GM12872 (cell line): ENCODE measurements at regions not wholly inside any gene's neighbourhood (a gene's known extent, or its start where the extent isn't known, plus 50 kb on each side); places are given as distances from the start of the nearest gene placed in this dataset.

Experiments
- TF ChIP-seq, protein P1 (sequence below): IDR thresholded peaks from 3 replicates; pipeline ENCODE4 v1.5.1; 2011; ENCODE audit warnings: low read depth, mild to moderate bottlenecking, low read length, moderate library complexity; ENCODE audit not compliant: insufficient read depth

DNA sequence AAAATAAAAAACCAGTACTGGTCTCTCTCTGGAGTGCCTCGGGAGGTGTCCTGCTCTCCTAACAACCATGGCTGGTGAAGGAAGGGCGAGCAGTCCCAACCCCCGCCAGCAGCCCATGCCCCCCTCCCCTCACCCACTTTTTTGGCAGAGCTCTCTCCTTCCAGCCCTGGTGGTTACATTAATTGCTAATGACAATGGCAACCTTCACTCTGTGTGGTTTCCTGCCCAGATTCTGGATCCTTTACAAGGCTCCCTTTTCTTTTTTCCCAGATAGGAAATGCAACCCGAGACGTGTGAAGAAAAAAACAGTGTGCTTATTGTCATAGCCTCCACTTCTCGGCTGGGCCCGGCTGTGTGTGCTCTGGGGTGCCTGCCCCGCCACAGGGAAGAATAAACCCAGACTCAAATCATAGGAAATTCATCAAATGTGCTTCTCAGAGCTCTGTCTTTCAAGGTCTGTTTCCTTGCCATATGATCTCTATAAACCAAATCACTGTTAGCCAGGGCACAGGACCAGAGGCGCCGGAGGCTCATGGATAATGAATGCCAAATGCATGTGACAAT is 513.0 kb downstream of the SOX6 start:
- TF ChIP-seq, protein P1, sequence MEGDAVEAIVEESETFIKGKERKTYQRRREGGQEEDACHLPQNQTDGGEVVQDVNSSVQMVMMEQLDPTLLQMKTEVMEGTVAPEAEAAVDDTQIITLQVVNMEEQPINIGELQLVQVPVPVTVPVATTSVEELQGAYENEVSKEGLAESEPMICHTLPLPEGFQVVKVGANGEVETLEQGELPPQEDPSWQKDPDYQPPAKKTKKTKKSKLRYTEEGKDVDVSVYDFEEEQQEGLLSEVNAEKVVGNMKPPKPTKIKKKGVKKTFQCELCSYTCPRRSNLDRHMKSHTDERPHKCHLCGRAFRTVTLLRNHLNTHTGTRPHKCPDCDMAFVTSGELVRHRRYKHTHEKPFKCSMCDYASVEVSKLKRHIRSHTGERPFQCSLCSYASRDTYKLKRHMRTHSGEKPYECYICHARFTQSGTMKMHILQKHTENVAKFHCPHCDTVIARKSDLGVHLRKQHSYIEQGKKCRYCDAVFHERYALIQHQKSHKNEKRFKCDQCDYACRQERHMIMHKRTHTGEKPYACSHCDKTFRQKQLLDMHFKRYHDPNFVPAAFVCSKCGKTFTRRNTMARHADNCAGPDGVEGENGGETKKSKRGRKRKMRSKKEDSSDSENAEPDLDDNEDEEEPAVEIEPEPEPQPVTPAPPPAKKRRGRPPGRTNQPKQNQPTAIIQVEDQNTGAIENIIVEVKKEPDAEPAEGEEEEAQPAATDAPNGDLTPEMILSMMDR: no peak

DNA sequence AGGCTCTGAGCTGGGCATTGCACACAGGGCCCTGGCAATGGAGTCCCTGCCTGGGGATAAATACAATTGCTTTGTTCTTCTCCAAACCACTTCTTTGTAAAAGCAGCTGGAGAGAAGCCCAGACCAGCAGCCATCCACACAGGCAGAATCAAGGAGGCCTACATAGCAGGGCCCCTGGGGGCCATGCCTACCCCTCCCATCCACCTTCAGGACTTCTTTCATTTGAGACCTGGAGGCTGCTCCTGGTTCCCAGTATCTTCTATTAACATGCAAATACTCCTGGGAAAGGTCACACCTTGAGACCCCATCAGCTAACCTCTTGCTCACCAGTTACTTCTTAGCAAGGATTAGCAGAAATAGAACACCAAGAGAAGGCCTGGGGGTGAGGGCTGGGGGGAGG is 511.1 kb downstream of the SOX6 start:
- TF ChIP-seq, protein P1: no peak

DNA sequence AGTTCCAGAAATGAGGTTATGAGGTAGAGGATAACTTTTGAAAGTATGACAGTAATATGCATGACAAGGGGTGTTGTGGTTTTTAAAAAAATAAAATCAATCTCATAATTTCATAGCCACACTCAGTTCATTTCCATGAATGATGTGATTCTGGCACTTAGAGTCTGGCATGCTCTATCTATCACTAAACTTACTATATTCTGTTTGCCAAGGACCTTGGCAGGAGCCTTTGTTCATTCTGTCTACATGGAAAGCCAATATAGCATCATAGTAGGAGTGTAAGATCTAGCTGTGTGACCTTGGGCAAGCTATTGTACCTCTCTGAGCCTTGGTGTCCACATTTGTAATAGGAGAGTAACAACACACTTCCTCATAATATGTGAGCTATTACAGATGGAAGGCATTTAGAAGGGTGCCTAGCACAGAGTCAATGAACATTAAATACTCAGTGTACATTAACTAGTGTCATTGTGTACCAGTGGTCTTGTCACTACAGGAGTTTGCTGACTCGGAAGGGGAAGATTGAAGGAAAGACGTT is 507.6 kb downstream of the SOX6 start:
- TF ChIP-seq, protein P1: no peak

DNA sequence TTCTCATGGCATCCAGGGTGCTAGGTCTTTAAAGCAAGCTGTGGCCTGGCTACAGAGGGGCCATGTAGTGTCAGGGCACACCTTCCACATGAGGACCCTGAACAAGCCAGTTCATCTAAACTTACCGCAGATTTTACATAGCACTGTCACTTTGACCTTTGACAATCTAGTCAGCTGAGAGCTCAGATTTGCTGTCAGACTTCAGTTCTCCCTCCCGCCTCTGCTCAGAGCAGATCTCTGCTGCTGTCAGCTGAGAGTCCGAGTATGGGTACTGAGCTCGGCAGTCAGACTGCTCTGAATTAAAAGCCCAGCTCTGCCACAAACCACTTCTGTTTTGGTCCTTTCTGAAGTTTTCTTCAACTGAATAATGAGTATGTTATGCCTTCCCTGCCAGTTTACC is 507.1 kb downstream of the SOX6 start:
- TF ChIP-seq, protein P1: no peak

DNA sequence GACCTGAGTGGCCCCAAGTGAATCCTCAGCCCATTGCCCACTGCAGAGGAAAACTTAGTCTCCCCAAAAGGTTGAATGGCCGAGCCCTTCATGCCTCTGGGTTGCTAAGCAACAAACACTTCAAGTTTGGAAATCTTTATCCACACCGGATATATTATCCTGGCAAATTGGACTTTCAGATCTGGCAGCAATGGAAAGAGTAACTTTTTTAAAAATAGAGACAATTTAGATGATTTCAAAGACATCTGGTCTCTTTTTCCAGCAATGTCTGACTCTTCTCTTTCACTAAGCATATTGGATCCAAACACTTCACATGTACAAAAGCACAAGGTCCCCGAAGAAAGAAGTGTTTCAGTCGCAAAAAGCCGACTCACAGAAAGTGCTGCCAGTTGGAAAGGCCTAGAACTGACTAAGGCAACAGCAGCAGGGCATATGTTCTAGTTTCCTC is 505.3 kb downstream of the SOX6 start:
- TF ChIP-seq, protein P1: no peak

DNA sequence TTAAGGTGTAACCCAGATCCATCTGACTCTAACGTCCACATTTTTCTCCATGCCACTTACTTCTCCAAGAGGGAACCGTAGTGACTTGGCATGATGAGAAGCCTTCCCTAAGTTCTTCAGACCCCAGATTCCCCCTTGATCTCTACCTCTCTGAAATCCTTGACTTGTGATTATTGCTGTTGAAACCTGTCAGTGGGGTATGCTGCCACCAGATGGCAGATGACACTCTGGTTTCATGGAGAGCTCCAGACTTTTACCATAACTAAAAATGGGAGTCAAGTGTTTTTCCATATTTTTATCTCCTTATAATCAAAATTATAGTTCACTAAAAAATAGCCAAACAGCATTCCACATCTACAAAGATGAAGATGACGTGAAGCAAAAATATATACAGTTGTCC is 504.2 kb downstream of the SOX6 start:
- TF ChIP-seq, protein P1: peak; percentile 39; the same call in 1 of the 3 replicates

DNA sequence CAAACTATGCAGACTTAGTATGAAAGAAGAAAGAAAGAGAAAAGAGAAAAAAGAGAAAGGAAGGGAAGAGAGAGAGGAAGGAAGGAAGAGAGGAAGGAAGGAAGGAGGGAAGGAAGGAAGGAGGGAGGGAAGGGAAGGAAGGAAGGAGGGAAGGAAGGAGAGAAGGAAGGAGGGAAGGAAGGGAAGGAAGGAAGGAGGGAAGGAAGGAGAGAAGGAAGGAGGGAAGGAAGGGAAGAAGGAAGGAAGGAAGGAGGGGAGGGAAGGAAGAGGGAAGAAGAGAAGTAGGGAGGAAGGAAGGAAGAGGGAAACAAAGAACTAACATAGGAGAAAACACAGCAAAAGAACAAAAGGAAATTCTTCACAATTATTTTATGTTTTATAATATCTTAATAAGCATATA is 502.1 kb downstream of the SOX6 start:
- TF ChIP-seq, protein P1: no peak
